Retinal pigment epithelial cell (primary cell): ENCODE measurements at regions not wholly inside any gene's neighbourhood (a gene's known extent, or its start where the extent isn't known, plus 50 kb on each side); places are given as distances from the start of the nearest gene placed in this dataset.
A peak's percentile ranks its signal among the peaks of the same experiment; 100 is the strongest.

ENCODE experiments used
- DNase-seq: peaks from one replicate; pipeline ENCODE4 v3.0.0-alpha.2; 2010; ENCODE audit warnings: low read depth
- H3K4me3 ChIP-seq: 2 replicates; pipeline ENCODE4 v1.5.1; 2011; ENCODE audit warnings: mild to moderate bottlenecking, low read length, control low read depth, moderate library complexity
- CTCF ChIP-seq: conservative IDR thresholded peaks from 2 replicates; pipeline ENCODE4 v1.5.1; 2011; ENCODE audit warnings: low read depth, low read length, control low read depth, inconsistent platforms

GRCh38 chr3:14284694-14285547 is 106.3 kb downstream of the LSM3 start:
- no peak for TF ChIP-seq CTCF
- DNase-seq = no peak
- H3K4me3 ChIP-seq = no peak overlapping the region

- H3K4me3 ChIP-seq = no peak overlapping the region
- DNase-seq = no peak
- TF ChIP-seq CTCF = no peak
These were observed 106.9 kb downstream of the LSM3 start for GRCh38 chr3:14285548-14285925.

- no peak for TF ChIP-seq CTCF
- no peak overlapping the region for H3K4me3 ChIP-seq
- DNase-seq = no peak
These were observed 108.4 kb downstream of the LSM3 start for GRCh38 chr3:14286887-14287500.

- no peak overlapping the region for H3K4me3 ChIP-seq
- TF ChIP-seq CTCF = no peak
- no peak for DNase-seq
These were observed 109.7 kb downstream of the LSM3 start for GRCh38 chr3:14288177-14288788.

- no peak for DNase-seq
- no peak for TF ChIP-seq CTCF
- H3K4me3 ChIP-seq = no peak overlapping the region
These were observed 110.3 kb downstream of the LSM3 start for GRCh38 chr3:14288833-14289451.

- no peak overlapping the region for H3K4me3 ChIP-seq
- no peak for TF ChIP-seq CTCF
- DNase-seq = peak; percentile 59
These were observed 111.2 kb downstream of the LSM3 start for GRCh38 chr3:14289590-14290461.
